Activated gamma-delta T cell (primary cell): ENCODE measurements at regions not wholly inside any gene's neighbourhood (a gene's known extent, or its start where the extent isn't known, plus 50 kb on each side); places are given as distances from the start of the nearest gene placed in this dataset.
"Not testable (repeated sequence)": the region's sequence is repeated elsewhere in the genome, so short reads cannot be mapped to it uniquely, and the experiment has no call there.

Experiments
- DNase-seq: peaks from one replicate; lab custom pipeline; 2025; lab: John Stamatoyannopoulos, UW

GRCh38 chr5:85549229-85549628 lies 1068.5 kb upstream of the COX7C start:
- DNase-seq, result no peak

DNA sequence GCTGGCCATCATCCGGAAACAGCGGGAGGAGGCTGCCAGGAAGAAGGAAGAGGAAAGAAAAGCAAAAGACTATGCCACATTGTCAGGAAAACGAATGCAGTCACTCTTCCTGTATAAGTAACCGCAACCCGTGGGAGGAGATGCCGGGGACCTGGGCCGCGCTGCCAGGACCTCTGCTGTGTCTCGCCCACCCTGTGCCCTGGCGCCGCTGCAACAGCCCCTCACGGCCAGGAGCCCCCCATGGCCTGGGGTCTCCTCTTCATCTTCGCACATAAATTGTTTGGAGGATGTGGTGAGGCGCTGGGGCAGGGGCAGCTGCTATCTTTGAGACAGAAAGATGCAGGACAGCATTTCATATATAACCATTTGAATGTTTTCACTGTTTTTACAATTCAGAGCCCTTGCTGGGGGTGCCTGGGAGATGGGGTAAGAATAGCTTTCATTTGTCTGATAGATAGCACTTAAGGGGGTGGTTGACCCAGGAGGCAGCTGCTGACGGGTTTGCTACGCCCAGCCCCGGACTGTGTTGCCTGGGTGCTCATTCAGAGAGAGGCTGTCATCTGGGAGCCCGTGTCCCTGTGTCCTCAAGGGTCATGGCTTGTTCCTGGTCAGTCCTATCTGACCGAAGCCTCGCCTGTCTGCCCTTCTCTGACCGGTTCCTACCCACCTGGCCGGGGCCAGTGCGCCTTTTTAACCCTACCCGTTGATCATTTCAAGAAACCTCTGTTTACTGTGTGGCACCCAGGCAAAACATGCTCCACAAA lies 1067.7 kb upstream of the COX7C start:
- no peak for DNase-seq

GRCh38 chr5:85556464-85556863 lies 1061.3 kb upstream of the COX7C start:
- DNase-seq, result no peak

GRCh38 chr5:85576666-85577065 lies 1041.1 kb upstream of the COX7C start:
- no peak for DNase-seq

DNA sequence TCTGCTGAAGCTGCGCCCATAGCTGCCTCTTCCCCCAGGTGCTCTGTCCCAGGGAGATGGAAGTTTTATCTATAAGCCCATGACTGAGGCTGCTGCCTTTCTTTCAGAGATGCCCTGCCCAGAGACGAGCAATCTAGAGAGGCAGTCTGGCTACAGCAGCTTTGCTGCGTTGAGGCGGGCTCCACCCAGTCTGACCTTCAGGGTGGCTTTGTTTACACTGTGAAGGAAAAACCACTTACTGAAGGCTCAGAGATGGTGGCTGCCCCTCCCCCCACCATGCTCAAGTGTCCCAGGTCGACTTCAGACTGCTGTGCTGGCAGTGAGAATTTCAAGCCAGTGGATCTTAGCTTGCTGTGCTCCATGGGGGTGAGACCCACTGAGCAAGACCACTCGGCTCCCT lies 1029.9 kb upstream of the COX7C start:
- DNase-seq, result not testable (repeated sequence)

GRCh38 chr5:85588268-85588667 lies 1029.5 kb upstream of the COX7C start:
- DNase-seq, result not testable (repeated sequence)

GRCh38 chr5:85590764-85591163 lies 1027.0 kb upstream of the COX7C start:
- DNase-seq, result no peak

- no peak for DNase-seq
Observed at GRCh38 chr5:85591311-85591710, 1026.4 kb upstream of the COX7C start.

- no peak for DNase-seq
Observed at GRCh38 chr5:85602843-85603242, 1014.9 kb upstream of the COX7C start.

GRCh38 chr5:85604378-85604777 lies 1013.4 kb upstream of the COX7C start:
- no peak for DNase-seq

- no peak for DNase-seq
Observed at GRCh38 chr5:85604786-85605185, 1013.0 kb upstream of the COX7C start.

DNA sequence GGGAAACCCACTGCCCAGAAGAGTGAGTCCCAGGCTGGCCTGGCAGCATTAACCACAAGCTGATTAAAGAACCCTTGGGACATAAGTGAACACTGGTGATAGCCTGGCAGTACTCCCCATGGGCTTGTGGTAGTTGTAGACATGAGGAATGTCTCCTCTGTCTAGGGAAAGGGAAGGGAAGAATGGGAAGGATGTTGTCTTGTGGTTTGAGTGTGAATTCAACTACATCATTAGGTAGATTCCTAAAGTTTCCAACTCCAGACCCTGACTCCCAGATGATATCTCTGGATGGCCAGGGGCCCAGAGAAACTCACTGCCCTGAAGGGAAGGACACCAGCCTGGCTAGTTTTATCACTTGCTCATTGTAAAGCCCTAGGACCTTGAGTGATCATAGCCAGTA lies 1012.4 kb upstream of the COX7C start:
- no peak for DNase-seq

DNA sequence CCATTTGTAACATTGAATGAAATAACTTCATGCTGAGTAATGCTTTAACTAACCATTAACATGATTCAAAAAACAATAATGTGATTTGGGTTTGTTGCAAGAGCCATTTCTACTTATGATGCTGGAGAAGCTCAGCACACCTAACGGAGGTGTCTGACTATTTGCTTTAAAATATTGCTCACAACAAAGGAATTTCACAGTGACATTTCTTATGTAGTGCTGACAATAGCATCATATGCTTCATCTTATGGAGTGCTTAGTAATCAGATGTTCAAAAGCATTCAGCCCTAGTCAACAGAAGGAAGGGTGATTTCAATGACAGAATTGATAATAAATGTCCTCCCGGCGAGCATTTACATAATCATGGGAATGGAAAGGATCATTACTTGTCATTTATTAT lies 1003.3 kb upstream of the COX7C start:
- no peak for DNase-seq

- DNase-seq, result no peak
Observed at GRCh38 chr5:85621668-85622067, 996.1 kb upstream of the COX7C start.

DNA sequence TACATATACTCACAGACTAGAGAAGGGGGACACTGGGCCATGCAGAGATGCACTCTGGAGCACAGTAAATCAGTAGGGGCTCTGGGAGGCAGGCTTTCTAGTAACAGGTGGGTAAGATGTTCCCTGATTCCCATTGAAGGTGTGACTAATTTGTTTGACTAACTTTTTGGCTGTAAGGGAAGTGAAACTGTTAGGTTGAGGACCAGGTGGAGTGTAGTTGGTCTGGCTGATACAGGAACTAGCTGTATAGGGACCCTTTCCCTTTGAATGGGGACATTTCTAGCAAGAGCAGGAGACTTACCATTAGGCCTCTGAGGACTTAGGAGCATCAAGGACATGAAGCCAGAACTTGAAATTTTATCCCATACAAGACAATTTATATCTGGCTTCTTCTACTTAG lies 989.6 kb upstream of the COX7C start:
- no peak for DNase-seq

GRCh38 chr5:85638495-85639125 lies 979.1 kb upstream of the COX7C start:
- not testable (repeated sequence) for DNase-seq

GRCh38 chr5:85646036-85646435 lies 971.7 kb upstream of the COX7C start:
- DNase-seq, result no peak

DNA sequence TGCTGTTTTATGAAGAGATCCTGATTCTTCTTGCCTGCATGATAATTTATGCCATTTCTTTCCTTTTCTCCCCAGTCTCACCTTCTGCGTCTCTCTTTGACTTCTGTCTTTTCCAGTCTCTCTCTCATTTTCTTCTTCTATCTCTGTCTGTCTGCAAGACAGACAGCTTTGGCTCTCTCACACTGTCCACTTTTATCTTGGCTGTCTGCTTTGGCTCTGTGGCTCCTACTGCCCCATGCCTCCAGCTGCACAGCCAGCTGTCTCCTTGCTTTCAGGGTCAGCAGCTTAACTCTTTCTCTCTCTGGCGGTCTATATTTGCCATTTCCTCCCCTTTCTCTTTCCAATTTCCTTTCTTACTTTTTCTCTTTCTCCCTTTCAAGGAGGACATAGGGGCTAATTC lies 971.1 kb upstream of the COX7C start:
- DNase-seq, result no peak

- no peak for DNase-seq
Observed at GRCh38 chr5:85647349-85648127, 970.2 kb upstream of the COX7C start.

- no peak for DNase-seq
Observed at GRCh38 chr5:85648495-85648894, 969.2 kb upstream of the COX7C start.

- no peak for DNase-seq
Observed at GRCh38 chr5:85651731-85652130, 966.0 kb upstream of the COX7C start.

GRCh38 chr5:85654144-85654543 lies 963.6 kb upstream of the COX7C start:
- not testable (repeated sequence) for DNase-seq

DNA sequence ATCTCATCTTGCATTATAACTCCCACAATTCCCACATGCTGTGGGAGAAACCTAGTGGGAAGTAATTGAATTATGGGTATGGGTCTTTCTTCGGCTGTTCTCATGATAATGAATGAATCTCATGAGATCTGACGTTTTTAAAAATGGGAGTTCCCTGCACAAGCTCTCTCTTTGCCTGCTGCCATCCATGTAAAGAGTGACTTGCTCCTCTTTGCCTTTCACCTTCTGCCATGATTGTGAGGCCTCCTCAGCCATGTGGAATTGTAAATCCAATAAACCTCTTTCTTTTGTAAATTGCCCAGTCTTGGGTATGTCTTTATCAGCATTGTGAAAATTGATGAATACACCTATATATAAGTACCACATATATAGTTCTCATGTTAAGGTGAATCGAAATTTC lies 961.7 kb upstream of the COX7C start:
- DNase-seq, result no peak
